H1 (cell line): ENCODE measurements at regions not wholly inside any gene's neighbourhood (a gene's known extent, or its start where the extent isn't known, plus 50 kb on each side); places are given as distances from the start of the nearest gene placed in this dataset.

Experiments
- ASH2L ChIP-seq: fragments of 200-600, 300-600 bp; sonication (generic); IDR thresholded peaks from one replicate; pipeline ENCODE4 v1.7.1; 2017; ENCODE audit warnings: low read length
- ATF2 ChIP-seq: IDR thresholded peaks from 2 replicates; pipeline ENCODE4 v1.6.1; 2012; ENCODE audit warnings: low read length, inconsistent platforms
- BCL11A ChIP-seq, 2 experiments: IDR thresholded peaks; one replicate each; pipeline ENCODE4 v1.6.1; 2011; ENCODE audit warnings: low read depth in 2 of 2, low read length in 2 of 2, mild to moderate bottlenecking in 2 of 2
- CHD1 ChIP-seq: IDR thresholded peaks from 2 replicates; pipeline ENCODE4 v1.6.1; 2012; ENCODE audit warnings: low read depth, low read length, improper control_type of control experiment
- CHD2 ChIP-seq: IDR thresholded peaks from 2 replicates; pipeline ENCODE4 v1.6.1; 2012; ENCODE audit warnings: low read length, improper control_type of control experiment
- CTBP2 ChIP-seq: IDR thresholded peaks from 2 replicates; pipeline ENCODE4 v1.7.0; 2011; ENCODE audit warnings: borderline replicate concordance, mild to moderate bottlenecking, moderate library complexity, mixed read lengths, low read length; ENCODE audit not compliant: insufficient read depth, insufficient read length
- EP300 ChIP-seq, 2 experiments: IDR thresholded peaks; 1 replicate in 1 of 2; 2 replicates in 1 of 2; pipeline ENCODE4 v1.6.1; 2011 to 2012; ENCODE audit warnings: low read depth in 2 of 2, low read length in 2 of 2, mild to moderate bottlenecking in 2 of 2, borderline replicate concordance in 1 of 2, inconsistent platforms in 1 of 2, moderate library complexity in 1 of 2
- HDAC2 ChIP-seq, 2 experiments: fragments of 300-600 bp in 1 of 2; sonication (generic) in 1 of 2; IDR thresholded peaks; 2 replicates each; pipeline ENCODE4 v1.6.1; 2011 to 2012; ENCODE audit warnings: low read depth in 2 of 2, low read length in 2 of 2, mild to moderate bottlenecking in 2 of 2, moderate library complexity in 2 of 2, borderline replicate concordance in 1 of 2, inconsistent platforms in 1 of 2
- HDAC6 ChIP-seq: IDR thresholded peaks from one replicate; pipeline ENCODE4 v1.7.1; 2012; ENCODE audit warnings: low read depth, mild to moderate bottlenecking, inconsistent platforms, low read length, moderate library complexity
- JUND ChIP-seq: IDR thresholded peaks from 2 replicates; pipeline ENCODE4 v1.6.1; 2011; ENCODE audit warnings: mild to moderate bottlenecking, improper control_type of control experiment, low read length
- KDM4A ChIP-seq: IDR thresholded peaks from one replicate; pipeline ENCODE4 v1.7.1; 2012; ENCODE audit warnings: low read depth, mild to moderate bottlenecking, moderate library complexity, low read length, inconsistent platforms; ENCODE audit not compliant: severe bottlenecking
- KDM5A ChIP-seq: fragments of 200-600 bp; IDR thresholded peaks from 2 replicates; pipeline ENCODE4 v1.7.1; 2012; ENCODE audit warnings: mild to moderate bottlenecking, low read length, inconsistent platforms, mixed read lengths
- POLR2AphosphoS5 ChIP-seq: IDR thresholded peaks from 2 replicates; pipeline ENCODE4 v1.6.1; 2011; ENCODE audit warnings: low read depth, low read length
- RAD21 ChIP-seq, 2 experiments: IDR thresholded peaks in 1 of 2; conservative IDR thresholded peaks in 1 of 2; 2 replicates each; pipeline ENCODE4 v1.6.1; 2011; ENCODE audit warnings: low read depth in 2 of 2, low read length in 2 of 2, improper control_type of control experiment in 1 of 2, inconsistent platforms in 1 of 2, mild to moderate bottlenecking in 1 of 2, moderate library complexity in 1 of 2
- RFX5 ChIP-seq: IDR thresholded peaks from 2 replicates; pipeline ENCODE4 v1.6.1; 2011; ENCODE audit warnings: low read depth, low read length, improper control_type of control experiment, borderline replicate concordance
- RXRA ChIP-seq: IDR thresholded peaks from 2 replicates; pipeline ENCODE4 v1.6.1; 2011; ENCODE audit warnings: low read depth, mild to moderate bottlenecking, low read length, moderate library complexity; ENCODE audit not compliant: insufficient read depth
- SIN3A ChIP-seq, 2 experiments: IDR thresholded peaks in 1 of 2; conservative IDR thresholded peaks in 1 of 2; 2 replicates each; pipeline ENCODE4 v1.6.1; 2011 to 2012; ENCODE audit warnings: low read length in 2 of 2, improper control_type of control experiment in 1 of 2, low read depth in 1 of 2, mild to moderate bottlenecking in 1 of 2
- SP4 ChIP-seq: IDR thresholded peaks from 2 replicates; pipeline ENCODE4 v1.6.1; 2012; ENCODE audit warnings: low read length, inconsistent platforms
- TEAD4 ChIP-seq: IDR thresholded peaks from 2 replicates; pipeline ENCODE4 v1.6.1; 2012; ENCODE audit warnings: low read depth, low read length, inconsistent platforms, mixed read lengths

- TF ChIP-seq BCL11A (IDR thresholded peaks at IDR 0.05; ENCODE audit: low read depth in 2 of 2, low read length in 2 of 2) (no peak), KDM5A (no peak), JUND (no peak), POLR2AphosphoS5 (no peak), HDAC6 (no peak), TEAD4 (no peak), SIN3A (conservative IDR thresholded peaks at IDR 0.05 in 1 of 2, IDR thresholded peaks at IDR 0.05 in 1 of 2; ENCODE audit: low read depth in 1 of 2, low read length in 2 of 2) (no peak), ATF2 (no peak), CHD1 (no peak), RFX5 (no peak), KDM4A (no peak), CHD2 (no peak), ASH2L (no peak), RAD21 (IDR thresholded peaks at IDR 0.05 in 1 of 2, conservative IDR thresholded peaks at IDR 0.05 in 1 of 2; ENCODE audit: low read depth in 2 of 2, low read length in 2 of 2) (no peak), HDAC2 (IDR thresholded peaks at IDR 0.05; ENCODE audit: borderline replicate concordance in 1 of 2, low read depth in 2 of 2, low read length in 2 of 2) (no peak), SP4 (no peak), EP300 (IDR thresholded peaks at IDR 0.05; ENCODE audit: borderline replicate concordance in 1 of 2, low read depth in 2 of 2, low read length in 2 of 2) (no peak), RXRA (no peak), CTBP2 (no peak)
- TF ChIP-seq, all 59 proteins: peak for 0
Measured at GRCh38 chr1:191343816-191344215, 814.4 kb upstream of the RGS18 start (continued).
